GM12891 (cell line): ENCODE measurements at regions not wholly inside any gene's neighbourhood (a gene's known extent, or its start where the extent isn't known, plus 50 kb on each side); places are given as distances from the start of the nearest gene placed in this dataset.

Experiments
- DNase-seq: peaks from one replicate; pipeline ENCODE4 v3.0.0; 2011; ENCODE audit warnings: low spot score; ENCODE audit not compliant: insufficient read length
- FAIRE-seq: peaks from 2 replicates; lab custom pipeline; 2011; peaks lifted over from hg19 to GRCh38; lab: Jason Lieb, UNC
- PAX5 ChIP-seq: IDR thresholded peaks from 2 replicates; pipeline ENCODE4 v1.6.1; 2011; ENCODE audit warnings: low read length, moderate library complexity, mild to moderate bottlenecking; ENCODE audit not compliant: insufficient read depth, severe bottlenecking
- POLR2A ChIP-seq: IDR thresholded peaks from 2 replicates; pipeline ENCODE4 v1.6.1; 2011; ENCODE audit warnings: low read depth, low read length, control low read depth
- POLR2AphosphoS5 ChIP-seq: IDR thresholded peaks from 2 replicates; pipeline ENCODE4 v1.6.1; 2011; ENCODE audit warnings: low read depth, low read length, control low read depth
- POU2F2 ChIP-seq: IDR thresholded peaks from 2 replicates; pipeline ENCODE4 v1.6.1; 2011; ENCODE audit warnings: low read depth, mild to moderate bottlenecking, control low read depth, low read length, moderate library complexity
- SPI1 ChIP-seq: IDR thresholded peaks from 2 replicates; pipeline ENCODE4 v1.6.1; 2011; ENCODE audit warnings: low read depth, low read length, control low read depth
- TAF1 ChIP-seq: IDR thresholded peaks from 2 replicates; pipeline ENCODE4 v1.6.1; 2011; ENCODE audit warnings: low read depth, low read length, control low read depth

GRCh38 chr4:45661893-45662292, 462.0 kb downstream of the GABRG1 start:
- TF ChIP-seq POU2F2 (no peak), SPI1 (no peak), TAF1 (no peak), PAX5 (no peak), POLR2A (no peak), POLR2AphosphoS5 (no peak)
- FAIRE-seq = no peak

GRCh38 chr4:45650545-45650944, 473.3 kb downstream of the GABRG1 start:
- FAIRE-seq (no peak), DNase-seq (no peak)
- TF ChIP-seq PAX5 = no peak
- no peak for TF ChIP-seq TAF1
- no peak for TF ChIP-seq SPI1

More at GRCh38 chr4:45661893-45662292, 462.0 kb downstream of the GABRG1 start:
- DNase-seq = no peak

GRCh38 chr4:45648846-45649245, 475.0 kb downstream of the GABRG1 start:
- TF ChIP-seq TAF1 (no peak), POLR2A (no peak), POLR2AphosphoS5 (no peak), SPI1 (no peak), POU2F2 (no peak), PAX5 (no peak)
- no peak for DNase-seq
- FAIRE-seq = no peak

GRCh38 chr4:45647823-45648222, 476.0 kb downstream of the GABRG1 start:
- no peak for DNase-seq
- TF ChIP-seq POLR2AphosphoS5 = no peak
- no peak for TF ChIP-seq PAX5
- no peak for TF ChIP-seq TAF1
- no peak for TF ChIP-seq POLR2A
- no peak for TF ChIP-seq SPI1
- no peak for TF ChIP-seq POU2F2
- no peak for FAIRE-seq

GRCh38 chr4:45646885-45647590, 476.8 kb downstream of the GABRG1 start:
- no peak for FAIRE-seq
- DNase-seq = no peak
- TF ChIP-seq PAX5 (no peak), POLR2A (no peak), SPI1 (no peak), POU2F2 (no peak), POLR2AphosphoS5 (no peak), TAF1 (no peak)

GRCh38 chr4:45640281-45640680, 483.6 kb downstream of the GABRG1 start:
- no peak for FAIRE-seq
- no peak for TF ChIP-seq PAX5
- no peak for TF ChIP-seq POLR2AphosphoS5

GRCh38 chr4:45638641-45639040, 485.2 kb downstream of the GABRG1 start:
- no peak for TF ChIP-seq TAF1
- TF ChIP-seq POLR2AphosphoS5 = no peak
- no peak for TF ChIP-seq SPI1
- TF ChIP-seq PAX5 = no peak
- TF ChIP-seq POLR2A = no peak
- no peak for TF ChIP-seq POU2F2
- DNase-seq = no peak
- FAIRE-seq = no peak

More at GRCh38 chr4:45640281-45640680, 483.6 kb downstream of the GABRG1 start:
- no peak for DNase-seq

GRCh38 chr4:45636175-45636574, 487.7 kb downstream of the GABRG1 start:
- DNase-seq = no peak
- TF ChIP-seq POLR2AphosphoS5 (no peak), PAX5 (no peak), POU2F2 (no peak), TAF1 (no peak), SPI1 (no peak), POLR2A (no peak)
- no peak for FAIRE-seq

- DNase-seq = no peak
- FAIRE-seq = no peak
- TF ChIP-seq PAX5 = no peak
- TF ChIP-seq SPI1 = no peak
- TF ChIP-seq POLR2AphosphoS5 = no peak
- TF ChIP-seq POU2F2 = no peak
- TF ChIP-seq TAF1 = no peak
- no peak for TF ChIP-seq POLR2A
Measured at GRCh38 chr4:45629717-45630116, 494.1 kb downstream of the GABRG1 start.

- no peak for DNase-seq
- no peak for FAIRE-seq
- no peak for TF ChIP-seq PAX5
Measured at GRCh38 chr4:45621971-45622370, 501.9 kb downstream of the GABRG1 start.
